ENCODE measurements at regions not wholly inside any gene's neighbourhood (a gene's known extent, or its start where the extent isn't known, plus 50 kb on each side); places are given as distances from the start of the nearest gene placed in this dataset.

DNA sequence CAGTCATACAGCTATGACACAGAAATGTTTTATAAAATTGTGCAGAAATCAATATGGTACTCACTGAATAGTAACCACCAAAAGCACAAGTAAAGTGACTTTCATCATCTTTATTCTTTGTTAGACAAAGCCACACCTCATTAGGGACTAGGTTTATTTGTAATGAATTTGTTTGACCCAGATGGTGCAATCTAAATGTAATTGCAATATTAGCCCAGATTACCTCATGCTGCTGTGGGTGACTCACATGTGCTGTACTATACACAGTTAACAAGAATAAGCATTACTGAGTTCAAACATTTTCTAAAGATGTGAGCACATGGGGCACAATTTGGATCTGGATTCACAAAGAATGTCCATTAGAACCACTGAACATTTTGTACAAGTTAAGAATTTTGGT is 759.3 kb upstream of the TYRP1 start:
- TF ChIP-seq, protein P1, sequence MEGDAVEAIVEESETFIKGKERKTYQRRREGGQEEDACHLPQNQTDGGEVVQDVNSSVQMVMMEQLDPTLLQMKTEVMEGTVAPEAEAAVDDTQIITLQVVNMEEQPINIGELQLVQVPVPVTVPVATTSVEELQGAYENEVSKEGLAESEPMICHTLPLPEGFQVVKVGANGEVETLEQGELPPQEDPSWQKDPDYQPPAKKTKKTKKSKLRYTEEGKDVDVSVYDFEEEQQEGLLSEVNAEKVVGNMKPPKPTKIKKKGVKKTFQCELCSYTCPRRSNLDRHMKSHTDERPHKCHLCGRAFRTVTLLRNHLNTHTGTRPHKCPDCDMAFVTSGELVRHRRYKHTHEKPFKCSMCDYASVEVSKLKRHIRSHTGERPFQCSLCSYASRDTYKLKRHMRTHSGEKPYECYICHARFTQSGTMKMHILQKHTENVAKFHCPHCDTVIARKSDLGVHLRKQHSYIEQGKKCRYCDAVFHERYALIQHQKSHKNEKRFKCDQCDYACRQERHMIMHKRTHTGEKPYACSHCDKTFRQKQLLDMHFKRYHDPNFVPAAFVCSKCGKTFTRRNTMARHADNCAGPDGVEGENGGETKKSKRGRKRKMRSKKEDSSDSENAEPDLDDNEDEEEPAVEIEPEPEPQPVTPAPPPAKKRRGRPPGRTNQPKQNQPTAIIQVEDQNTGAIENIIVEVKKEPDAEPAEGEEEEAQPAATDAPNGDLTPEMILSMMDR (conservative IDR thresholded peaks at IDR 0.05; ENCODE audit: low read length) = no peak
- no peak for TF ChIP-seq EZH2phosphoT487 (IDR thresholded peaks at IDR 0.05; ENCODE audit: borderline replicate concordance, low read depth, low read length)

Measured in OCI-LY7 (cell line).